Mammary epithelial cell (primary cell): ENCODE measurements at regions not wholly inside any gene's neighbourhood (a gene's known extent, or its start where the extent isn't known, plus 50 kb on each side); places are given as distances from the start of the nearest gene placed in this dataset.

Experiments used
- CTCF ChIP-seq, 2 donors: IDR thresholded peaks in 1 of 2; conservative IDR thresholded peaks in 1 of 2; 2 replicates each; pipeline ENCODE4 v1.5.1; 2011 to 2012; ENCODE audit warnings: inconsistent platforms in 2 of 2, low read length in 2 of 2, mild to moderate bottlenecking in 2 of 2, control low read depth in 1 of 2, low read depth in 1 of 2; ENCODE audit not compliant: insufficient read depth in 1 of 2; ENCODE audit errors: extremely low read depth in 1 of 2
- EZH2 ChIP-seq: IDR thresholded peaks from 2 replicates; pipeline ENCODE4 v1.6.1; 2012; ENCODE audit warnings: low read length, inconsistent platforms, borderline replicate concordance

GRCh38 chr10:6863381-6863780, 283.3 kb upstream of the PRKCQ start:
- TF ChIP-seq CTCF (conservative IDR thresholded peaks at IDR 0.05 in 1 of 2, IDR thresholded peaks at IDR 0.05 in 1 of 2; ENCODE audit: extremely low read depth in 1 of 2, insufficient read depth in 1 of 2, low read depth in 1 of 2, low read length in 2 of 2) = no peak
- no peak for TF ChIP-seq EZH2
